ENCODE measurements at regions not wholly inside any gene's neighbourhood (a gene's known extent, or its start where the extent isn't known, plus 50 kb on each side); places are given as distances from the start of the nearest gene placed in this dataset.

- no peak for DNase-seq (ENCODE audit: low read depth)
Measured at GRCh38 chr6:51410453-51410852, 591.8 kb downstream of the TFAP2B start.

- DNase-seq (ENCODE audit: low read depth) = no peak
Measured at GRCh38 chr6:51411496-51412125, 592.9 kb downstream of the TFAP2B start.

GRCh38 chr6:51414361-51414760, 595.7 kb downstream of the TFAP2B start:
- no peak for DNase-seq (ENCODE audit: low read depth)

- no peak for DNase-seq (ENCODE audit: low read depth)
Measured at GRCh38 chr6:51415501-51415900, 596.8 kb downstream of the TFAP2B start.

- DNase-seq (ENCODE audit: low read depth) = no peak
Measured at GRCh38 chr6:51429017-51429712, 610.5 kb downstream of the TFAP2B start.

GRCh38 chr6:51430589-51430988, 611.9 kb downstream of the TFAP2B start:
- DNase-seq (ENCODE audit: low read depth) = no peak

- DNase-seq (ENCODE audit: low read depth) = peak; percentile 21
Measured at GRCh38 chr6:51432481-51432880, 613.8 kb downstream of the TFAP2B start.

GRCh38 chr6:51450248-51450957, 631.7 kb downstream of the TFAP2B start:
- no peak for DNase-seq (ENCODE audit: low read depth)

- no peak for DNase-seq (ENCODE audit: low read depth)
Measured at GRCh38 chr6:51450958-51451357, 632.3 kb downstream of the TFAP2B start.

GRCh38 chr6:51456282-51456681, 631.1 kb downstream of the PKHD1 start:
- DNase-seq (ENCODE audit: low read depth) = no peak

GRCh38 chr6:51459958-51460357, 627.5 kb downstream of the PKHD1 start:
- DNase-seq (ENCODE audit: low read depth) = no peak

- DNase-seq (ENCODE audit: low read depth) = no peak
Measured at GRCh38 chr6:51462896-51463295, 624.5 kb downstream of the PKHD1 start.

GRCh38 chr6:51463321-51463720, 624.1 kb downstream of the PKHD1 start:
- no peak for DNase-seq (ENCODE audit: low read depth)

- no peak for DNase-seq (ENCODE audit: low read depth)
Measured at GRCh38 chr6:51464956-51465355, 622.5 kb downstream of the PKHD1 start.

- no peak for DNase-seq (ENCODE audit: low read depth)
Measured at GRCh38 chr6:51466427-51466826, 621.0 kb downstream of the PKHD1 start.

- no peak for DNase-seq (ENCODE audit: low read depth)
Measured at GRCh38 chr6:51467231-51467952, 620.0 kb downstream of the PKHD1 start.

- no peak for DNase-seq (ENCODE audit: low read depth)
Measured at GRCh38 chr6:51468704-51469103, 618.7 kb downstream of the PKHD1 start.

- no peak for DNase-seq (ENCODE audit: low read depth)
Measured at GRCh38 chr6:51472745-51473487, 614.5 kb downstream of the PKHD1 start.

- DNase-seq (ENCODE audit: low read depth) = no peak
Measured at GRCh38 chr6:51474022-51474975, 613.1 kb downstream of the PKHD1 start.

- DNase-seq (ENCODE audit: low read depth) = no peak
Measured at GRCh38 chr6:51477711-51478311, 609.6 kb downstream of the PKHD1 start.
